HepG2 (cell line): ENCODE measurements at regions not wholly inside any gene's neighbourhood (a gene's known extent, or its start where the extent isn't known, plus 50 kb on each side); places are given as distances from the start of the nearest gene placed in this dataset.

Source experiments
- ATAC-seq: fragments of 200-7000 bp; cut with Tn5 transposase; 3 replicates; pipeline ENCODE4 v1.9.1; 2020; ENCODE audit warnings: mild to moderate bottlenecking, moderate library complexity
- BruUV-seq: library from RNA; stranded (reverse); fragments of 400-500 nt; replicated peaks from 2 replicates; lab custom pipeline; 2021; lab: Mats Ljungman, UMichigan
- CTCF ChIA-PET: fragments of 300-600 bp; formaldehyde crosslinking; extraction: SDS; loops from one replicate; lab custom pipeline; 2021; ENCODE audit warnings: low total read pairs, inconsistent platforms, low intra/inter-chr PET ratio; lab: Yijun Ruan, JAX
- POLR2A ChIA-PET: fragments of 350-600 bp; sonication (Branson Sonifier 250); formaldehyde crosslinking; loops from one replicate; lab custom pipeline; 2020; ENCODE audit warnings: antibody characterized with exemption, inconsistent platforms; lab: Yijun Ruan, JAX
- DNase-seq: peaks from one replicate; pipeline ENCODE4 v3.0.0-alpha.2; 2015; ENCODE audit warnings: low spot score
- FAIRE-seq: peaks from 3 replicates; lab custom pipeline; 2011; peaks lifted over from hg19 to GRCh38; lab: Jason Lieb, UNC
- H2AFZ ChIP-seq: one replicate; pipeline ENCODE4 v1.6.1; 2011; ENCODE audit warnings: low read length, inconsistent platforms
- H3K27ac ChIP-seq: fragments of 300-600 bp; 3 replicates; pipeline ENCODE4 v1.8.0; 2011; ENCODE audit warnings: mixed run types, mild to moderate bottlenecking, mixed read lengths, low read length, inconsistent platforms; ENCODE audit not compliant: insufficient read depth; ENCODE audit errors: extremely low read length
- H3K27me3 ChIP-seq, 2 experiments: fragments of 200-600 bp in 1 of 2; 2 replicates in 1 of 2; 3 replicates in 1 of 2; pipeline versions ENCODE4 v1.6.0 to v1.8.0; 2011; ENCODE audit warnings: low read length in 2 of 2, mild to moderate bottlenecking in 2 of 2, moderate library complexity in 2 of 2, inconsistent platforms in 1 of 2; ENCODE audit not compliant: insufficient read depth in 2 of 2, control insufficient read depth in 1 of 2
- H3K36me3 ChIP-seq, 2 experiments: fragments of 200-600 bp in 1 of 2; replicated peaks in 1 of 2; 2 replicates in 1 of 2; 3 replicates in 1 of 2; pipeline versions ENCODE4 v1.5.1 to v1.8.0; 2011; ENCODE audit warnings: low read length in 2 of 2, inconsistent platforms in 1 of 2; ENCODE audit not compliant: insufficient read depth in 2 of 2, control insufficient read depth in 1 of 2
- H3K4me1 ChIP-seq: 2 replicates; pipeline ENCODE4 v1.5.1; 2012; ENCODE audit warnings: low read length, inconsistent platforms; ENCODE audit not compliant: insufficient read depth
- H3K4me2 ChIP-seq: 2 replicates; pipeline ENCODE4 v1.6.0; 2011; ENCODE audit warnings: low read depth, low read length, inconsistent platforms
- H3K4me3 ChIP-seq, 3 experiments: fragments of 200-600 bp in 1 of 3; sonication (generic), shearing (Covaris generic) in 1 of 3; replicated peaks in 1 of 3; 2 replicates each; pipeline ENCODE4 v1.5.1; 2011 to 2016; ENCODE audit warnings: low read length in 3 of 3, inconsistent platforms in 2 of 3, low read depth in 2 of 3, mild to moderate bottlenecking in 2 of 3, control low read depth in 1 of 3, mixed read lengths in 1 of 3; ENCODE audit not compliant: insufficient read depth in 1 of 3
- H3K79me2 ChIP-seq: one replicate; pipeline ENCODE4 v1.6.1; 2011; ENCODE audit warnings: low read length, inconsistent platforms; ENCODE audit not compliant: insufficient read depth
- H3K9ac ChIP-seq: 2 replicates; pipeline ENCODE4 v1.6.0; 2011; ENCODE audit warnings: mild to moderate bottlenecking, low read depth, low read length, inconsistent platforms; ENCODE audit not compliant: insufficient read depth
- H3K9me3 ChIP-seq: 2 replicates; pipeline ENCODE4 v1.5.1; 2012; ENCODE audit warnings: mild to moderate bottlenecking, low read length
- H4K20me1 ChIP-seq: 2 replicates; pipeline ENCODE4 v1.6.0; 2011; ENCODE audit warnings: inconsistent platforms, mild to moderate bottlenecking, low read length, moderate library complexity; ENCODE audit not compliant: insufficient read depth
- ATF1 ChIP-seq: IDR thresholded peaks from 2 replicates; pipeline ENCODE4 v1.6.1; 2016; ENCODE audit warnings: mild to moderate bottlenecking, control low read depth
- CBX2 ChIP-seq, 2 experiments: fragments of 200-600 bp in 1 of 2; sonication (generic); formaldehyde crosslinking in 1 of 2; IDR thresholded peaks; 2 replicates each; pipeline versions ENCODE4 v1.7.0 to v1.8.1; 2018 to 2022; ENCODE audit warnings: low read depth in 2 of 2, low read length in 1 of 2, mild to moderate bottlenecking in 1 of 2, missing genetic modification reagents in 1 of 2
- CHD4 ChIP-seq: fragments of 200-600 bp; sonication (generic); IDR thresholded peaks from 2 replicates; pipeline ENCODE4 v1.7.0; 2017; ENCODE audit warnings: mild to moderate bottlenecking, low read length, borderline replicate concordance
- EHMT2 ChIP-seq: fragments of 200-600 bp; sonication (generic); IDR thresholded peaks from 2 replicates; pipeline ENCODE4 v1.7.0; 2017; ENCODE audit warnings: antibody characterized with exemption, low read depth, low read length, borderline replicate concordance
- GTF3A ChIP-seq: sonication (generic); formaldehyde crosslinking; conservative IDR thresholded peaks from 2 replicates; pipeline ENCODE4 v1.4.0; 2020; ENCODE audit warnings: mild to moderate bottlenecking, missing genetic modification reagents
- MBNL3 ChIP-seq: fragments of 250-450 bp; sonication (Bioruptor Pico); conservative IDR thresholded peaks from 2 replicates; pipeline ENCODE4 v1.8.0; 2022; ENCODE audit warnings: mild to moderate bottlenecking, inconsistent platforms
- NFYC ChIP-seq: IDR thresholded peaks from 2 replicates; pipeline ENCODE4 v1.6.1; 2016; ENCODE audit warnings: missing genetic modification reagents, missing compliant biosample characterization
- SMAD1 ChIP-seq: sonication (generic); formaldehyde crosslinking; IDR thresholded peaks from 2 replicates; pipeline ENCODE4 v1.4.0; 2020; ENCODE audit warnings: missing genetic modification reagents, low read depth, mild to moderate bottlenecking, borderline replicate concordance
- ZNF280D ChIP-seq: sonication (generic); formaldehyde crosslinking; IDR thresholded peaks from 2 replicates; pipeline ENCODE4 v1.5.1; 2020; ENCODE audit warnings: mild to moderate bottlenecking, missing genetic modification reagents
- ZNF552 ChIP-seq: sonication (generic); formaldehyde crosslinking; IDR thresholded peaks from 2 replicates; pipeline ENCODE4 v1.9.0; 2022; ENCODE audit warnings: missing genetic modification reagents, mild to moderate bottlenecking, borderline replicate concordance
- ZNF616 ChIP-seq: sonication (generic); formaldehyde crosslinking; IDR thresholded peaks from 2 replicates; pipeline ENCODE4 v1.5.0; 2020; ENCODE audit warnings: low read depth, mild to moderate bottlenecking, missing genetic modification reagents
- ZNF646 ChIP-seq: sonication (generic); formaldehyde crosslinking; IDR thresholded peaks from 2 replicates; pipeline ENCODE4 v1.9.0; 2021; ENCODE audit warnings: mild to moderate bottlenecking, missing genetic modification reagents
- ZNF7 ChIP-seq: IDR thresholded peaks from 2 replicates; pipeline ENCODE4 v1.6.1; 2016; ENCODE audit warnings: missing biosample characterization, missing genetic modification reagents
- ZZZ3 ChIP-seq: sonication (generic); formaldehyde crosslinking; IDR thresholded peaks from 2 replicates; pipeline ENCODE4 v1.4.0; 2020; ENCODE audit warnings: missing genetic modification reagents, mild to moderate bottlenecking, borderline replicate concordance
- WGBS: methylation state at CpG from one replicate; pipeline ENCODE4 v1.1.6; 2017; ENCODE audit warnings: low lambda C conversion rate; 5-methylcytosine and 5-hydroxymethylcytosine counted together
- in situ Hi-C: cut with HindIII; loops from 2 replicates; pipeline ENCODE4 v1.10.0; 2017; ENCODE audit warnings: low pct_unique_long_range_greater_than_20kb; ENCODE audit not compliant: extremely low pct_ligation_motif_present
- intact Hi-C: fragments of 100-400 bp; cut with micrococcal nuclease; formaldehyde crosslinking; loops from one replicate; pipeline ENCODE4 v1.10.0; 2022; ENCODE audit not compliant: unreplicated experiment

- ATAC-seq (no peak), FAIRE-seq (no peak), DNase-seq (no peak)
- Histone ChIP-seq H2AFZ (no peak overlapping the region), H3K79me2 (no peaks in the 10 kb centered on the region), H3K9ac (no peak overlapping the region), H3K27me3 (no peaks in the 10 kb centered on the region; a peak in 1 of 5 replicates), H3K4me1 (no peaks in the 10 kb centered on the region), H3K4me3 (no peak overlapping the region), H3K36me3 (no peaks in the 10 kb centered on the region), H3K9me3 (no peaks in the 10 kb centered on the region), H3K4me2 (no peak overlapping the region), H3K27ac (no peak overlapping the region), H4K20me1 (no peaks in the 10 kb centered on the region)
- BruUV-seq, result no TSS peak
- ChIA-PET POLR2A (no interaction called here), CTCF (no interaction called here)
- WGBS, result 1% methylated on average over 4 of the region's 4 CpGs
- in situ Hi-C loops (no loop called here), intact Hi-C loops (no loop called here)
- TF ChIP-seq GTF3A (no peak), MBNL3 (CRISPR knock-in tag) (no peak), ZZZ3 (CRISPR knock-in tag) (no peak), CBX2 (IDR thresholded peaks at IDR 0.05; ENCODE audit: low read depth, low read length) (no peak), CBX2 (CRISPR knock-in tag; IDR thresholded peaks at IDR 0.05; ENCODE audit: low read depth) (no peak), ZNF616 (CRISPR knock-in tag) (no peak), EHMT2 (no peak), ZNF280D (CRISPR knock-in tag) (no peak), ZNF646 (CRISPR knock-in tag) (no peak), ATF1 (no peak), ZNF552 (CRISPR knock-in tag) (no peak), NFYC (CRISPR knock-in tag) (no peak), CHD4 (no peak), ZNF7 (no peak), SMAD1 (CRISPR knock-in tag) (no peak)
These were observed 310.1 kb upstream of the NAALADL2 start for GRCh38 chr3:174548841-174549623.
